ENCODE measurements at regions not wholly inside any gene's neighbourhood (a gene's known extent, or its start where the extent isn't known, plus 50 kb on each side); places are given as distances from the start of the nearest gene placed in this dataset.

GRCh38 chr5:117100176-117100575 lies 525.6 kb upstream of the SEMA6A start:
- DNase-seq (ENCODE audit: low read depth, low spot score), result no peak

DNA sequence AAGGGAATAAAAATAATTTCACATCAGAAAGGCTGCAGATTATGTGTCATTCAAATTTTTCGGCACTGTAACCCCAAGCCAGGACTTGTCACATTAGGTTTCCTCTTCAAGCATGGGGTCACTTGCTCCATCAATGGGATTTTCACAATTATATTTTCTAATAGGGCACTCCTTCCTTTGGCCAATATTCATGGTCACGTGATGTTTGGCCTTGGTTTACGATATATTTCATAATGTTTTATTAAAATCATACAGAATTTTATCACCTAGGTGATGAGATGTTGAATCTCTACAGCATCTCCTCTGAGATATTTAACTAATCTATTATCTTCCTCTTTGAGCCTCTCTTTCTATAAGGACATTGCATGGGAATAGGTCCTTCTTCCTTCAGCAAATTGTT lies 523.5 kb upstream of the SEMA6A start:
- H3K27ac ChIP-seq, result no peak overlapping the region
- no peak for DNase-seq (ENCODE audit: low read depth, low spot score)

More at GRCh38 chr5:117100176-117100575, 525.6 kb upstream of the SEMA6A start:
- no peak overlapping the region for H3K27ac ChIP-seq

DNA sequence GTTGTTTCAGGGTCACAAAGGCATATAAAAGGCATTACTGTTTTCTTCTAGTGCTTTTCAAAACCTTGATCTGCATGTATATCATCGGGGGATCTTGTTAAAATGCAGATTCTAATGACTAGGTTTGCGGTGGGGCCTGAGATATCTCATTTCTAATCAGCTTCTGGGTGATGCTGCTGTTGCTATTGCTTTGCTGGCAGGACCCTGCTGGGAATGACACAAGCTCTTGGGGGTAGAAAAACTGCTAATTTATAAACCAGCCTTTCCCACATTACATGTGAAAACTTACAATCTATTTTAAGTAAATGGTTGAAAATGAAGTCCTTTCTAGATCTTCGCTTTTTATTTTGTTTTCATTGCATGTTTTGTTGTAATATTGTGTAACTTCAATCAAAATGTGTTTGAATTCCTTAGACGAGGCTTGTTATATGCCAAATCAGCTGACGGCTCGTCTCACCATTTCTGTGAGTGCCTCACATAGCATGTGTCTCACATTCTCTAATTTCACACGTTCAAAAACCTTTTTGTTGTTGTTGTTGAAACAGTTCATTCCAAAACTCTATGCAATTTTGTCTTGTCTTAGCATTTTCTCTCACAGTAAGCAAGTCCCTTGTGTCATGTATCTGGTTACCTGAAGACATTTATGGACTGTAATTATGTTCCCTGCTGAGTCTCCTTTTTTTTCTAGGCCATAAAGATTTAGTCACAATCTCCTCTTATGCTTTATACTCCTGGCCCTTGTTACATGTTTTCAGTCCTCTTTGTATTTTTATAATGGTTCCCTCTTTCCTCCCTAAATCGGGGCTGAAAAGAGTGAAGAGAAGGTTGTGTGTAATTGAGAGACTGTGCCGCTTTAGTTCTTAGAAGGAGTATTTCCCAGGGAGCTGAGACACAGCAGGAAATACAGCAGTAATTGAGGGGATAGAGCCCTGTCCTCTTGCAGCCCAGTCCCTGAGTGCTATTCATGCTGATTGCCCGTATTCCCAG lies 521.0 kb upstream of the SEMA6A start:
- DNase-seq (ENCODE audit: low read depth, low spot score), result no peak
- H3K27ac ChIP-seq, result no peak overlapping the region

- no peak for DNase-seq (ENCODE audit: low read depth, low spot score)
- no peak overlapping the region for H3K27ac ChIP-seq
Measured at GRCh38 chr5:117094114-117094815, 519.6 kb upstream of the SEMA6A start.

- DNase-seq (ENCODE audit: low read depth, low spot score), result no peak
- no peak overlapping the region for H3K27ac ChIP-seq
Measured at GRCh38 chr5:117093653-117094052, 519.0 kb upstream of the SEMA6A start.

DNA sequence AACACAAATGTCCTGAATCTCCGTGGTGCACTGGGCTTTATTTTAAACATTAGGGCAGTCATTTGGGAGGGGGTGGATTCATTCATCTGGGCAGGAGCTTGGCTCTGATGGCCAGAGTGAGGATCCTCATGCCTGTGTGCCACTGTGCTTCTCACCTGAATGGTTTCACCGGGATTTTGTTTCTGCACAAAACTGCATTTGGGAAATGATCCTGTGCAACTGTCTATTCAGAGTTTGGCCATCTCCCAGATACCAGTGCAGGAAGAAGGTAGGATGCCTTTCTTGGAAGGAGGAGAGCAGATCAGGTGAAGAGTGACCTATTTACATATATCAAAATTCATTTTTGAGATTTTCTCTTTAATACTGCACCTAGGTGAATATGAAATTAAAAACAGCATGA lies 514.4 kb upstream of the SEMA6A start:
- DNase-seq (ENCODE audit: low read depth, low spot score), result no peak
- H3K27ac ChIP-seq, result no peak overlapping the region

- H3K27ac ChIP-seq, result no peak overlapping the region
- DNase-seq (ENCODE audit: low read depth, low spot score), result no peak
Measured at GRCh38 chr5:117088176-117088575, 513.6 kb upstream of the SEMA6A start.

DNA sequence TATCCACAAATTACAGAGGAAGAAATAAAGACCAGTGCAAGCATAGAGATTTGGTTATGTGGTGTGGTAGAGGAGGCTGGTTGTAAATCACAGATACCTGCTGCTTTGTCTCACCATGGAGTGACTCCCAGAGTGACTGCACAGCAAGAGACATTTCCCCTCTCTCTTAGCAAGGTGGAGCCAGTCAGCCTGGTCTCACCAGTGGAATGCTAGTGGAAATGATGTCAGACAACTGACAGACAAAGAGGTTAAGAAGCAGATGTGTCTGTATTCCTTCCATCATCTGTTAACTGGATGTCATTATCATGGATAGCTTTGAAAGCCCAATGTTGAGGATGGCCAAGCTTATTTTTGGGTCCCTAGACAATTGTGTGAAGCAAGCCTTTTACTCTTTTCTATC lies 509.4 kb upstream of the SEMA6A start:
- no peak for DNase-seq (ENCODE audit: low read depth, low spot score)
- no peak overlapping the region for H3K27ac ChIP-seq

- DNase-seq (ENCODE audit: low read depth, low spot score), result no peak
- no peak overlapping the region for H3K27ac ChIP-seq
Measured at GRCh38 chr5:117082977-117083376, 508.4 kb upstream of the SEMA6A start.

DNA sequence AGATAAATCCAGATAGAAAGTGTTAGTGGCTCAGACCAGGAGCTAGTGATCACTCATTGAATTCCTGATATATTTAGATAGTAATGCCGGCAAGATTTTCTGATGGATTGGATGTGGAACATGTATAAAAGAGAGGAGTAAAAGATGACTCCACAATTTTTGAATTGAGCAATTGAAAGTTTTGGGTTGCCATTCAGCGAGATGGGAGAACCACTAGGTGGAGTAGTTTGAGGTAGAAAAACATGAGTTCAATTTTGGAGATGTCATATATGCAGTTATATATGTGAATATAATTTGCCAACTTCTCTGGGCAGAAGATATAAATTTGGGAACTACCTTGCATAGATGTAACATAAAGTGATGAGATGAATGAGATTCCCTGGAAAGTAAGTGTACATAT lies 502.5 kb upstream of the SEMA6A start:
- no peak overlapping the region for H3K27ac ChIP-seq
- no peak for DNase-seq (ENCODE audit: low read depth, low spot score)

GRCh38 chr5:117072439-117072838 lies 497.8 kb upstream of the SEMA6A start:
- DNase-seq (ENCODE audit: low read depth, low spot score), result no peak
- no peak overlapping the region for H3K27ac ChIP-seq

- DNase-seq (ENCODE audit: low read depth, low spot score), result no peak
- H3K27ac ChIP-seq, result no peak overlapping the region
Measured at GRCh38 chr5:117065800-117066199, 491.2 kb upstream of the SEMA6A start.

- DNase-seq (ENCODE audit: low read depth, low spot score), result no peak
- no peak overlapping the region for H3K27ac ChIP-seq
Measured at GRCh38 chr5:117065161-117065560, 490.5 kb upstream of the SEMA6A start.

DNA sequence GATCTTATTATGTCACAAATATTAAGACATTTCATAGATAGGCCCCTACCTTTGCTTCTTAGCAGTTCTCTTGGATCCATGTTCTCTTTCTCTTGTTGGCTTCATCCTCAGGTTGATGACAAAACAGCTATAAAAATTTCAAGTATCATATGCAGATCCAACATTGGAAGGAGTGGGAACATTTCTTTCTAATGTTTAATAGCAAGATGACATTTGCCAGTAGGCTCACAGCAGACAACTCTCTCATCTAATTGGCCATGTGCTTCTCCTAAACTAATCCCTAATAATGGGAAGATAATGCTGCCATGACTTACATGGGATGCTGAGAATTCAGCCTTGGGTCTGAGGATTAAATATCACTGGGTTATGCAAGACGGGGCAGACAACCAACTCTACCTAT lies 485.5 kb upstream of the SEMA6A start:
- DNase-seq (ENCODE audit: low read depth, low spot score), result no peak
- no peak overlapping the region for H3K27ac ChIP-seq

DNA sequence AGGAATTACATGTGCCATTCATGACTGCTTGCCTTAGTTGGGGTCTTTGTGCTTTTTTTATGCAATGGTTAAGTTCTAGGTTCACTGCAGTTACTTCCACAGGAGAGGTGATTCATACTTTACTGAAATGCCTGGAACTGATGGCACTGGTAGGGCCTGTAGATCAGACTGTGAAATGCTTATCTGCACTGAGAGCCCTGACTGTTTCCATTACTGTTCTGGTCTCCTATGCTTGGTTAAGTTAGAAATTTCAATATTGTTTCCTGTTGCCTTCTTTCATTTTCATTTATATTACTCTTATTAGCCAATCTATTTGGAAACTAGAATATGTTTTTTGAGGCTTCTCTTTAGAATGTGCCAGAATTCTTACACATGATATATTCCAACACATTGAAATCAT lies 484.1 kb upstream of the SEMA6A start:
- no peak overlapping the region for H3K27ac ChIP-seq
- no peak for DNase-seq (ENCODE audit: low read depth, low spot score)

GRCh38 chr5:117055517-117055916 lies 480.9 kb upstream of the SEMA6A start:
- no peak overlapping the region for H3K27ac ChIP-seq
- no peak for DNase-seq (ENCODE audit: low read depth, low spot score)

DNA sequence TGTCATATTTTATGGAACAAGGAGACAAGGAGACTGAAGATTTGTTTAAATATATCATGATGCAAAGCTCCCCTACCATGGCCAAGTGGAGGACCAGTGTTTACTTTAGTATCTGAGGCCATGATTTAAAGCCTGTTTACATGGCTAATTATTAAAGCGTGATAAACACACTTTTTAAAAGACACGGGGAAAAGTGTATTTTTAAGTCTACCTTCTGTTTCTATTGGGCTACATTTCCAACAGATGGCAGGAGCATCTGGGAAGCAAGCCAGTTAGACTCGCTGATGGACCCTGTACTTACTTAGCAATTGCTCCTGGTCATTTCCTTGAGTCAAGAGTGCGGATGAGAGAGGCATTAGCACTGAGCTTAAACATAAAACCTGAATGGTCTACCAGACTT lies 480.3 kb upstream of the SEMA6A start:
- no peak overlapping the region for H3K27ac ChIP-seq
- no peak for DNase-seq (ENCODE audit: low read depth, low spot score)

DNA sequence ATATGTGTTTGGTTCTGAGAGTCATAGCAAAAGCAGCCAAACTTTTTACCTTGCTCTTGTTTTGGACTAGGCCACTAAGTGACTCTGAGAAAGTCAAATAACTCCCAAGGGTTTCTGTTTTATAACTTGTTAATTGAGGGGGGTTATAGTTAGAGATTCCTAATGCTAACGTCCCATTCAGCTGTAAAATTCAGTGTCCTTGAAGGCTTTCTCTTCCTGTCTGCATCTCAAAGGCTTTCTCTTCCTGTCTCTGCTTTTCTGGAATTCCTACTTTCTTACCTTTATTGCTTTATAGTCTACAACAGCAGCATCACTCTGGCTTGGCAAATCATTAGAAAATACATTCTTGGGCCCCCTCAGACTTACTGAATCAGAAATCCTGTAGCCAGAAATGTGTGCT lies 479.5 kb upstream of the SEMA6A start:
- H3K27ac ChIP-seq, result no peak overlapping the region
- no peak for DNase-seq (ENCODE audit: low read depth, low spot score)

- DNase-seq (ENCODE audit: low read depth, low spot score), result no peak
- H3K27ac ChIP-seq, result no peak overlapping the region
Measured at GRCh38 chr5:117041926-117042595, 467.4 kb upstream of the SEMA6A start.

DNA sequence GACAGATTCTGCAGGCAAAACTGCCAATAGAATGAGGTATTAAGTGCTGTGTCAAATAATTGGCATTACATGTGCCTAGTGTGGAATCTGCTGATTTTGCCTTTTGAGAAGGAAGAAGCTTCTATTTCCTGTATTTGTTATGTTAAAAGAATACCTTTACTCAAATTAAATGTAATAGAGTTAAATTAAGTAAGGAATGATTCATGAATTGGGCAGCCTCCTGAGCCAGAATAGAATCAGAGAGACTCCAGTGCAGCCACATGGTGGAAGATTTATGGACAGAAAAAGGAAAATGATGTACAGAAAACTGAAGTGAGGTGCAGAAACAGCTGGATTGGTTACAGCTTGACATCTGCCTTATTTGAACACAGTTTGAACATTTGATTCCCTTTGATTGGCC lies 464.4 kb upstream of the SEMA6A start:
- H3K27ac ChIP-seq, result no peak overlapping the region
- no peak for DNase-seq (ENCODE audit: low read depth, low spot score)

- no peak overlapping the region for H3K27ac ChIP-seq
- DNase-seq (ENCODE audit: low read depth, low spot score), result no peak
Measured at GRCh38 chr5:117027384-117027783, 452.8 kb upstream of the SEMA6A start.

Data from epithelial cell of prostate (primary cell).